HepG2 (cell line): ENCODE measurements at regions not wholly inside any gene's neighbourhood (a gene's known extent, or its start where the extent isn't known, plus 50 kb on each side); places are given as distances from the start of the nearest gene placed in this dataset.

Source experiments
- ATAC-seq: fragments of 200-7000 bp; cut with Tn5 transposase; 3 replicates; pipeline ENCODE4 v1.9.1; 2020; ENCODE audit warnings: mild to moderate bottlenecking, moderate library complexity
- BruUV-seq: library from RNA; stranded (reverse); fragments of 400-500 nt; replicated peaks from 2 replicates; lab custom pipeline; 2021; lab: Mats Ljungman, UMichigan
- CTCF ChIA-PET: fragments of 300-600 bp; formaldehyde crosslinking; extraction: SDS; loops from one replicate; lab custom pipeline; 2021; ENCODE audit warnings: low total read pairs, inconsistent platforms, low intra/inter-chr PET ratio; lab: Yijun Ruan, JAX
- POLR2A ChIA-PET: fragments of 350-600 bp; sonication (Branson Sonifier 250); formaldehyde crosslinking; loops from one replicate; lab custom pipeline; 2020; ENCODE audit warnings: antibody characterized with exemption, inconsistent platforms; lab: Yijun Ruan, JAX
- DNase-seq: peaks from one replicate; pipeline ENCODE4 v3.0.0-alpha.2; 2015; ENCODE audit warnings: low spot score
- FAIRE-seq: peaks from 3 replicates; lab custom pipeline; 2011; peaks lifted over from hg19 to GRCh38; lab: Jason Lieb, UNC
- H2AFZ ChIP-seq: one replicate; pipeline ENCODE4 v1.6.1; 2011; ENCODE audit warnings: low read length, inconsistent platforms
- H3K27ac ChIP-seq: fragments of 300-600 bp; 3 replicates; pipeline ENCODE4 v1.8.0; 2011; ENCODE audit warnings: mixed run types, mild to moderate bottlenecking, mixed read lengths, low read length, inconsistent platforms; ENCODE audit not compliant: insufficient read depth; ENCODE audit errors: extremely low read length
- H3K27me3 ChIP-seq, 2 experiments: fragments of 200-600 bp in 1 of 2; 2 replicates in 1 of 2; 3 replicates in 1 of 2; pipeline versions ENCODE4 v1.6.0 to v1.8.0; 2011; ENCODE audit warnings: low read length in 2 of 2, mild to moderate bottlenecking in 2 of 2, moderate library complexity in 2 of 2, inconsistent platforms in 1 of 2; ENCODE audit not compliant: insufficient read depth in 2 of 2, control insufficient read depth in 1 of 2
- H3K36me3 ChIP-seq, 2 experiments: fragments of 200-600 bp in 1 of 2; replicated peaks in 1 of 2; 2 replicates in 1 of 2; 3 replicates in 1 of 2; pipeline versions ENCODE4 v1.5.1 to v1.8.0; 2011; ENCODE audit warnings: low read length in 2 of 2, inconsistent platforms in 1 of 2; ENCODE audit not compliant: insufficient read depth in 2 of 2, control insufficient read depth in 1 of 2
- H3K4me1 ChIP-seq: 2 replicates; pipeline ENCODE4 v1.5.1; 2012; ENCODE audit warnings: low read length, inconsistent platforms; ENCODE audit not compliant: insufficient read depth
- H3K4me2 ChIP-seq: 2 replicates; pipeline ENCODE4 v1.6.0; 2011; ENCODE audit warnings: low read depth, low read length, inconsistent platforms
- H3K4me3 ChIP-seq, 3 experiments: fragments of 200-600 bp in 1 of 3; sonication (generic), shearing (Covaris generic) in 1 of 3; replicated peaks in 1 of 3; 2 replicates each; pipeline ENCODE4 v1.5.1; 2011 to 2016; ENCODE audit warnings: low read length in 3 of 3, inconsistent platforms in 2 of 3, low read depth in 2 of 3, mild to moderate bottlenecking in 2 of 3, control low read depth in 1 of 3, mixed read lengths in 1 of 3; ENCODE audit not compliant: insufficient read depth in 1 of 3
- H3K79me2 ChIP-seq: one replicate; pipeline ENCODE4 v1.6.1; 2011; ENCODE audit warnings: low read length, inconsistent platforms; ENCODE audit not compliant: insufficient read depth
- H3K9ac ChIP-seq: 2 replicates; pipeline ENCODE4 v1.6.0; 2011; ENCODE audit warnings: mild to moderate bottlenecking, low read depth, low read length, inconsistent platforms; ENCODE audit not compliant: insufficient read depth
- H3K9me3 ChIP-seq: 2 replicates; pipeline ENCODE4 v1.5.1; 2012; ENCODE audit warnings: mild to moderate bottlenecking, low read length
- H4K20me1 ChIP-seq: 2 replicates; pipeline ENCODE4 v1.6.0; 2011; ENCODE audit warnings: inconsistent platforms, mild to moderate bottlenecking, low read length, moderate library complexity; ENCODE audit not compliant: insufficient read depth
- CHD2 ChIP-seq: IDR thresholded peaks from 2 replicates; pipeline ENCODE4 v1.6.1; 2011; ENCODE audit warnings: low read depth, low read length, improper control_type of control experiment
- FOXO4 ChIP-seq: sonication (generic); formaldehyde crosslinking; conservative IDR thresholded peaks from 2 replicates; pipeline ENCODE4 v1.8.1; 2023; ENCODE audit warnings: missing genetic modification reagents
- GMEB1 ChIP-seq: sonication (generic); formaldehyde crosslinking; IDR thresholded peaks from 2 replicates; pipeline ENCODE4 v1.5.1; 2020; ENCODE audit warnings: missing genetic modification reagents, mild to moderate bottlenecking, borderline replicate concordance
- MAFK ChIP-seq, 2 experiments: IDR thresholded peaks in 1 of 2; conservative IDR thresholded peaks in 1 of 2; 2 replicates each; pipeline ENCODE4 v1.6.1; 2011; ENCODE audit warnings: improper control_type of control experiment in 2 of 2, low read length in 2 of 2
- NFE2L1 ChIP-seq: sonication (generic); formaldehyde crosslinking; IDR thresholded peaks from 2 replicates; pipeline ENCODE4 v1.4.0; 2020; ENCODE audit warnings: missing genetic modification reagents, mild to moderate bottlenecking, borderline replicate concordance
- PAWR ChIP-seq: sonication (generic); formaldehyde crosslinking; IDR thresholded peaks from 2 replicates; pipeline ENCODE4 v1.4.0; 2020; ENCODE audit warnings: missing genetic modification reagents, mild to moderate bottlenecking, borderline replicate concordance
- PHF5A ChIP-seq: IDR thresholded peaks from one replicate; pipeline ENCODE4 v1.6.1; 2018; ENCODE audit warnings: low read depth, missing genetic modification reagents; ENCODE audit not compliant: unreplicated experiment
- SRSF4 ChIP-seq: fragments of 200-400 bp; formaldehyde crosslinking; IDR thresholded peaks from one replicate; pipeline ENCODE4 v1.6.1; 2018; ENCODE audit warnings: mild to moderate bottlenecking, low read depth, low read length, moderate library complexity; ENCODE audit not compliant: poor library complexity, severe bottlenecking
- SRY ChIP-seq: sonication (generic); formaldehyde crosslinking; IDR thresholded peaks from 2 replicates; pipeline ENCODE4 v1.8.0; 2022; ENCODE audit warnings: mild to moderate bottlenecking, missing genetic modification reagents
- TBX3 ChIP-seq: fragments of 450-650 bp; IDR thresholded peaks from 2 replicates; pipeline ENCODE4 v1.6.1; 2017; ENCODE audit warnings: antibody characterized with exemption, mild to moderate bottlenecking, inconsistent platforms, borderline replicate concordance
- TRAFD1 ChIP-seq: sonication (generic); formaldehyde crosslinking; IDR thresholded peaks from 2 replicates; pipeline ENCODE4 v1.5.1; 2020; ENCODE audit warnings: missing genetic modification reagents, mild to moderate bottlenecking, borderline replicate concordance
- ZBTB37 ChIP-seq: sonication (generic); formaldehyde crosslinking; IDR thresholded peaks from 2 replicates; pipeline ENCODE4 v1.4.0; 2020; ENCODE audit warnings: mild to moderate bottlenecking, missing genetic modification reagents
- ZMYM3 ChIP-seq: sonication (generic); formaldehyde crosslinking; IDR thresholded peaks from 2 replicates; pipeline ENCODE4 v1.5.1; 2020; ENCODE audit warnings: mild to moderate bottlenecking, missing genetic modification reagents
- ZNF263 ChIP-seq: sonication (generic); formaldehyde crosslinking; IDR thresholded peaks from 2 replicates; pipeline ENCODE4 v1.4.0; 2020; ENCODE audit warnings: missing genetic modification reagents
- ZNF33A ChIP-seq: sonication (generic); formaldehyde crosslinking; IDR thresholded peaks from 2 replicates; pipeline ENCODE4 v1.5.1; 2020; ENCODE audit warnings: missing genetic modification reagents, mild to moderate bottlenecking, moderate library complexity, borderline replicate concordance
- ZNF354B ChIP-seq: sonication (generic); formaldehyde crosslinking; IDR thresholded peaks from 2 replicates; pipeline ENCODE4 v1.8.0; 2022; ENCODE audit warnings: mild to moderate bottlenecking, missing genetic modification reagents
- ZNF761 ChIP-seq: sonication (generic); formaldehyde crosslinking; conservative IDR thresholded peaks from 2 replicates; pipeline ENCODE4 v1.4.0; 2020; ENCODE audit warnings: mild to moderate bottlenecking, missing genetic modification reagents
- in situ Hi-C: cut with HindIII; loops from 2 replicates; pipeline ENCODE4 v1.10.0; 2017; ENCODE audit warnings: low pct_unique_long_range_greater_than_20kb; ENCODE audit not compliant: extremely low pct_ligation_motif_present
- intact Hi-C: fragments of 100-400 bp; cut with micrococcal nuclease; formaldehyde crosslinking; loops from one replicate; pipeline ENCODE4 v1.10.0; 2022; ENCODE audit not compliant: unreplicated experiment

GRCh38 chr9:87178302-87178701, 231.0 kb upstream of the GAS1 start:
- Histone ChIP-seq H3K4me3 (no peak overlapping the region), H3K36me3 (no peaks in the 10 kb centered on the region), H3K9ac (no peak overlapping the region), H3K27ac (no peak overlapping the region), H3K79me2 (no peaks in the 10 kb centered on the region), H3K4me2 (no peak overlapping the region), H2AFZ (no peak overlapping the region), H3K9me3 (no peaks in the 10 kb centered on the region), H3K4me1 (no peaks in the 10 kb centered on the region), H4K20me1 (no peaks in the 10 kb centered on the region), H3K27me3 (0 out of 5 replicates have a peak, but pooled peaks cover 0 to 3% of the 10 kb centered on the region in 2 experiments)
- ChIA-PET CTCF (no interaction called here), POLR2A (no interaction called here)
- intact Hi-C loops (no loop called here), in situ Hi-C loops (loop anchor here (10.0 kb wide), 1 partner anchor 56 kb away; no protein-coding TSS in a partner anchor)
- no TSS peak for BruUV-seq
- FAIRE-seq = no peak
- no peak for DNase-seq
- ATAC-seq = no peak
- TF ChIP-seq ZNF761 (CRISPR knock-in tag) (no peak), TBX3 (no peak), ZNF354B (CRISPR knock-in tag) (no peak), ZBTB37 (CRISPR knock-in tag) (no peak), PAWR (CRISPR knock-in tag) (no peak), SRSF4 (no peak), GMEB1 (CRISPR knock-in tag) (no peak), ZNF263 (no peak), NFE2L1 (CRISPR knock-in tag) (no peak), ZNF33A (CRISPR knock-in tag) (no peak), ZMYM3 (no peak), CHD2 (no peak), PHF5A (CRISPR knock-in tag) (no peak), MAFK (conservative IDR thresholded peaks at IDR 0.05 in 1 of 2, IDR thresholded peaks at IDR 0.05 in 1 of 2; ENCODE audit: low read length in 2 of 2) (no peak), FOXO4 (CRISPR knock-in tag) (no peak), SRY (CRISPR knock-in tag) (no peak), TRAFD1 (CRISPR knock-in tag) (no peak)
